Liver (tissue), 2 donors: ENCODE measurements at regions not wholly inside any gene's neighbourhood (a gene's known extent, or its start where the extent isn't known, plus 50 kb on each side); places are given as distances from the start of the nearest gene placed in this dataset.

Experiments used
- CTCF ChIP-seq: fragments of 150-350 bp; IDR thresholded peaks from 2 replicates; pipeline ENCODE4 v1.5.1; 2017; ENCODE audit warnings: improper control_type of control experiment, low read depth, low read length; ENCODE audit not compliant: missing input control
- REST ChIP-seq: IDR thresholded peaks from 2 replicates; pipeline ENCODE4 v1.6.1; 2016; ENCODE audit warnings: antibody characterized with exemption, mild to moderate bottlenecking
- donor health status: healthy.

GRCh38 chr14:98156411-98156810 is 1115.6 kb downstream of the BCL11B start:
- no peak for TF ChIP-seq REST
- no peak for TF ChIP-seq CTCF
